ENCODE measurements at regions not wholly inside any gene's neighbourhood (a gene's known extent, or its start where the extent isn't known, plus 50 kb on each side); places are given as distances from the start of the nearest gene placed in this dataset.

DNA sequence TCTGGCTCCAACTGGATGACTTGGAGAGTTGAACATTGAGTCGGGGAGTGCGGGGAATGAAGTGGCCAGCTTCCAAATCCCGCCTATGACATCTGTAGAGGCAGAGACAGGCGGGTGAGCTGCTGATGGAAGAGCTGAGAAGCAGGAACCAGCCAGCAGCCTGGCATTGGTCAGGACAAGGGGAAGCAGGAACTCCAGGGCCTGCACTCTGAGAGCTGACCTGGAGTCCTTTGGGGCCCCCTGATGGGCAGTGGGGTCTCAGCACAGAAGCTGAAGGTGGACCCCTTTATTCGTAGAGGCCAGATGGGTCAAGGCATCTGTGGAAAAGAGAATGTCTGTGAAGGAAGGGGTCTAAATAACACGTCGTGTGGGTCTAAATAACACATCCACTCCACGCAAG is 57.0 kb downstream of the SEC61G start:
- ChIA-PET CTCF (ENCODE audit: partially characterized antibody) (interaction anchor here (1.6 kb wide), 1 partner anchor 155 kb away, joined by 4 read pairs; no protein-coding TSS in a partner anchor), POLR2A (ENCODE audit: partially characterized antibody) (no interaction called here)
- H3K36me3 ChIP-seq (ENCODE audit: control insufficient read depth in 2 of 4, insufficient read depth in 4 of 4, low read length in 3 of 4) = no peaks in the 10 kb centered on the region
- no peak overlapping the region for H2BK120ac ChIP-seq (replicated peaks; ENCODE audit: low read depth, low read length)
- no peak for DNase-seq (ENCODE audit: low read depth in 1 of 2, low spot score in 2 of 2)
- FAIRE-seq = no peak
- H3K18ac ChIP-seq (ENCODE audit: extremely low read depth, low read length) = no peak overlapping the region
- H4K8ac ChIP-seq (ENCODE audit: extremely low read depth, insufficient read depth, low read length) = no peak overlapping the region
- no peak overlapping the region for H2BK15ac ChIP-seq (ENCODE audit: low read length)
- no peak overlapping the region for H2BK5ac ChIP-seq (ENCODE audit: low read depth, low read length)
- H3K4ac ChIP-seq (replicated peaks; ENCODE audit: insufficient read length, low read depth, low read length) = no peak overlapping the region
- H3K4me2 ChIP-seq (ENCODE audit: insufficient read depth in 1 of 2, low read depth in 2 of 2, low read length in 2 of 2) = no peak overlapping the region
- H2BK20ac ChIP-seq (ENCODE audit: low read length) = no peak overlapping the region
- no peaks in the 10 kb centered on the region for H3K23me2 ChIP-seq (ENCODE audit: low read depth, low read length)
- H3K56ac ChIP-seq (replicated peaks; ENCODE audit: insufficient read length, low read depth, low read length) = no peak overlapping the region
- no peaks in the 10 kb centered on the region for H3K27me3 ChIP-seq (replicated peaks in 1 of 4; ENCODE audit: control insufficient read depth in 3 of 4, extremely low read depth in 1 of 4, insufficient read depth in 3 of 4, low read length in 3 of 4)
- H4K91ac ChIP-seq (replicated peaks; ENCODE audit: insufficient read length, low read length) = peak overlapping the region; percentile 29
- H4K20me1 ChIP-seq (replicated peaks in 1 of 2; ENCODE audit: control insufficient read depth in 1 of 2, insufficient read depth in 2 of 2, low read length in 2 of 2) = no peaks in the 10 kb centered on the region
- no peak overlapping the region for H4K5ac ChIP-seq (ENCODE audit: insufficient read length, low read depth, low read length)
- H3K9ac ChIP-seq (replicated peaks in 1 of 4; ENCODE audit: extremely low read depth in 1 of 4, low read depth in 3 of 4, low read length in 3 of 4) = no peak overlapping the region
- H2AFZ ChIP-seq (ENCODE audit: low read length) = no peak overlapping the region
- no peaks in the 10 kb centered on the region for H3K79me2 ChIP-seq (ENCODE audit: control insufficient read depth in 1 of 2, insufficient read depth in 2 of 2, low read length in 2 of 2)
- no peak overlapping the region for H2AK5ac ChIP-seq (ENCODE audit: low read depth, low read length)
- H3K9me3 ChIP-seq (ENCODE audit: insufficient read depth in 2 of 2, low read depth in 1 of 2, low read length in 1 of 2) = no peaks in the 10 kb centered on the region
- 85% methylated on average over 8 of the region's 8 CpGs; no CpG with 5 or more reads in 1 of the 2 experiments for WGBS, 2 experiments (ENCODE audit: extremely low coverage in 1 of 2, insufficient coverage in 1 of 2, insufficient read length in 1 of 2, insufficient replicate concordance in 2 of 2, low coverage in 1 of 2, low lambda C conversion rate in 2 of 2, missing lambda C conversion rate in 1 of 2)
- no peak overlapping the region; the same call in 1 of the 2 replicates for H2BK12ac ChIP-seq (ENCODE audit: low read depth, low read length)
- no peak overlapping the region for H3K27ac ChIP-seq (ENCODE audit: low read depth, low read length)
- H3K14ac ChIP-seq (ENCODE audit: insufficient read length) = no peak overlapping the region
- H3K4me1 ChIP-seq (replicated peaks in 1 of 4; ENCODE audit: control insufficient read depth in 3 of 4, insufficient read depth in 4 of 4, low read length in 3 of 4) = no peaks in the 10 kb centered on the region; a peak in 1 of 7 replicates
- H3K4me3 ChIP-seq (ENCODE audit: extremely low read depth in 1 of 4, insufficient read depth in 2 of 4, low read depth in 3 of 4, low read length in 4 of 4) = no peak overlapping the region
- H3K23ac ChIP-seq (ENCODE audit: insufficient read length) = no peak overlapping the region
- H3K79me1 ChIP-seq (ENCODE audit: low read depth, low read length) = no peaks in the 10 kb centered on the region
- TF ChIP-seq, protein P1, sequence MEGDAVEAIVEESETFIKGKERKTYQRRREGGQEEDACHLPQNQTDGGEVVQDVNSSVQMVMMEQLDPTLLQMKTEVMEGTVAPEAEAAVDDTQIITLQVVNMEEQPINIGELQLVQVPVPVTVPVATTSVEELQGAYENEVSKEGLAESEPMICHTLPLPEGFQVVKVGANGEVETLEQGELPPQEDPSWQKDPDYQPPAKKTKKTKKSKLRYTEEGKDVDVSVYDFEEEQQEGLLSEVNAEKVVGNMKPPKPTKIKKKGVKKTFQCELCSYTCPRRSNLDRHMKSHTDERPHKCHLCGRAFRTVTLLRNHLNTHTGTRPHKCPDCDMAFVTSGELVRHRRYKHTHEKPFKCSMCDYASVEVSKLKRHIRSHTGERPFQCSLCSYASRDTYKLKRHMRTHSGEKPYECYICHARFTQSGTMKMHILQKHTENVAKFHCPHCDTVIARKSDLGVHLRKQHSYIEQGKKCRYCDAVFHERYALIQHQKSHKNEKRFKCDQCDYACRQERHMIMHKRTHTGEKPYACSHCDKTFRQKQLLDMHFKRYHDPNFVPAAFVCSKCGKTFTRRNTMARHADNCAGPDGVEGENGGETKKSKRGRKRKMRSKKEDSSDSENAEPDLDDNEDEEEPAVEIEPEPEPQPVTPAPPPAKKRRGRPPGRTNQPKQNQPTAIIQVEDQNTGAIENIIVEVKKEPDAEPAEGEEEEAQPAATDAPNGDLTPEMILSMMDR (IDR thresholded peaks at IDR 0.05; ENCODE audit: control extremely low read depth in 1 of 3, insufficient read depth in 1 of 3, low read depth in 1 of 3, low read length in 3 of 3) = peak in 2 of 3 experiments; percentile 3 to 11; a peak in 2 of 4 replicates
- TF ChIP-seq TAF7 (optimal IDR thresholded peaks at IDR 0.05; ENCODE audit: borderline replicate concordance, low read depth, low read length) = no peak
- TF ChIP-seq, protein P2, sequence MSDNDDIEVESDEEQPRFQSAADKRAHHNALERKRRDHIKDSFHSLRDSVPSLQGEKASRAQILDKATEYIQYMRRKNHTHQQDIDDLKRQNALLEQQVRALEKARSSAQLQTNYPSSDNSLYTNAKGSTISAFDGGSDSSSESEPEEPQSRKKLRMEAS (IDR thresholded peaks at IDR 0.05) = no peak
- TF ChIP-seq, protein P3, sequence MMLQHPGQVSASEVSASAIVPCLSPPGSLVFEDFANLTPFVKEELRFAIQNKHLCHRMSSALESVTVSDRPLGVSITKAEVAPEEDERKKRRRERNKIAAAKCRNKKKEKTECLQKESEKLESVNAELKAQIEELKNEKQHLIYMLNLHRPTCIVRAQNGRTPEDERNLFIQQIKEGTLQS (IDR thresholded peaks at IDR 0.05; ENCODE audit: insufficient read depth, low read depth, low read length) = no peak
- no peak for TF ChIP-seq SRF (IDR thresholded peaks at IDR 0.05; ENCODE audit: low read depth, low read length)
- no peak for TF ChIP-seq POU5F1 (IDR thresholded peaks at IDR 0.05; ENCODE audit: low read depth, low read length)
- TF ChIP-seq RAD21 (IDR thresholded peaks at IDR 0.05 in 1 of 2, conservative IDR thresholded peaks at IDR 0.05 in 1 of 2; ENCODE audit: low read depth in 2 of 2, low read length in 2 of 2) = peak; percentile 40 to 60
- TF ChIP-seq NRF1 (IDR thresholded peaks at IDR 0.05; ENCODE audit: low read depth, low read length) = no peak
- no peak for TF ChIP-seq TEAD4 (IDR thresholded peaks at IDR 0.05; ENCODE audit: low read depth, low read length)
- TF ChIP-seq HDAC2 (IDR thresholded peaks at IDR 0.05; ENCODE audit: borderline replicate concordance in 1 of 2, low read depth in 2 of 2, low read length in 2 of 2) = no peak
